Ascending aorta (tissue), 2 donors: ENCODE measurements at regions not wholly inside any gene's neighbourhood (a gene's known extent, or its start where the extent isn't known, plus 50 kb on each side); places are given as distances from the start of the nearest gene placed in this dataset.
A peak's percentile ranks its signal among the peaks of the same experiment; 100 is the strongest.

Experiments
- DNase-seq, 2 donors: peaks; one replicate each; pipeline ENCODE4 v3.0.0-alpha.2; 2019; ENCODE audit warnings: low spot score in 2 of 2
- H3K27ac ChIP-seq, 2 donors: fragments of 200-600 bp; sonication (generic); one replicate each; pipeline ENCODE4 v1.5.1; 2016 to 2017; ENCODE audit warnings: mild to moderate bottlenecking in 1 of 2
- H3K27me3 ChIP-seq: fragments of 200-600 bp; sonication (generic); one replicate; pipeline ENCODE4 v1.5.1; 2017
- H3K36me3 ChIP-seq, 2 donors: fragments of 200-600 bp; sonication (generic); one replicate each; pipeline ENCODE4 v1.5.1; 2016
- H3K4me1 ChIP-seq, 2 donors: fragments of 200-600 bp; sonication (generic); one replicate each; pipeline ENCODE4 v1.5.1; 2016 to 2017; ENCODE audit warnings: mild to moderate bottlenecking in 1 of 2
- H3K4me3 ChIP-seq, 2 donors: fragments of 200-600 bp; sonication (generic); one replicate each; pipeline ENCODE4 v1.5.1; 2016 to 2017; ENCODE audit warnings: mild to moderate bottlenecking in 1 of 2
- H3K9me3 ChIP-seq, 2 donors: fragments of 200-600 bp; sonication (generic); one replicate each; pipeline ENCODE4 v1.5.1; 2016
- CTCF ChIP-seq, 3 experiments: fragments of 200-600 bp in 2 of 3; fragments of 450-650 bp in 1 of 3; sonication (generic) in 2 of 3; IDR thresholded peaks; one replicate each; pipeline ENCODE4 v1.5.1; 2016 to 2019; ENCODE audit warnings: antibody characterized with exemption in 3 of 3, mild to moderate bottlenecking in 1 of 3, moderate library complexity in 1 of 3
- intact Hi-C: fragments of 100-400 bp; cut with DNase I; formaldehyde crosslinking; loops from one replicate; pipeline ENCODE4 v1.15.1; 2023

DNA sequence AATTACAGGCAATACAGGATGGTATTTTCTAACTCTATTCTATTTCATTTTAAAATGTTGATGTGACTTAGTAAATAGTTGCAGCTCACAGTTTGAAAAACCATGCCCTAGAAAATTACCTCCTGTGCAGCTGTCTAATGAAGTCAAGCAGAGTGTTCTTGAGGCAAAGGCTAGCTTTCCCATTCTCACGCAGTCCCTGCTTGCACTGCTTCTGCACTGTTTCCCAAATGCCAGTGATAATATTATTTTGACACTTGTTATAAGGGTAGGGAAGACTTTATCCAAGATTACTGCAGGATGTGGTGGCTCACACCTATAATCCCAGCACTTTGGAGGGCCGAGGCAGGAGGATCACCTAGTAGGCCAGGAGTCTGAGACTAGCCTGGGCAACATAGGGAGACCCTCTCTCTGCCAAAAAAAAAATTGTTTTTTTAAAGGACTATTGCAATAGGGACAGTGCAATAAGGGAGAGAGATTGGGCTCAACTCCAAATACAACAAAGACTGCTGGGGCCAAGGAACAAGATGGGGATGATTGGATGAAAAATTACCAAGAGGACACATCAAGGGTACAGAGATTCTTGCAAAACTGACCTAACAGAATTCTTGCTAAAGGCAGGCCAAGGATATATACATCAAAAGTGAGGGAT lies 196.1 kb downstream of the LY86 start:
- Histone ChIP-seq H3K27ac (no peak overlapping the region), H3K9me3 (no peaks in the 10 kb centered on the region), H3K4me3 (no peak overlapping the region), H3K4me1 (no peaks in the 10 kb centered on the region), H3K36me3 (no peaks in the 10 kb centered on the region), H3K27me3 (no peaks in the 10 kb centered on the region)
- no peak for DNase-seq
- intact Hi-C loops = no loop called here
- TF ChIP-seq CTCF (IDR thresholded peaks at IDR 0.05) = no peak

GRCh38 chr6:6785163-6785521 lies 196.6 kb downstream of the LY86 start:
- Histone ChIP-seq H3K27me3 (no peaks in the 10 kb centered on the region), H3K9me3 (no peaks in the 10 kb centered on the region), H3K36me3 (no peaks in the 10 kb centered on the region), H3K4me3 (no peak overlapping the region), H3K27ac (no peak overlapping the region), H3K4me1 (no peaks in the 10 kb centered on the region)
- intact Hi-C loops = no loop called here
- no peak for DNase-seq
- TF ChIP-seq CTCF (IDR thresholded peaks at IDR 0.05) = no peak

GRCh38 chr6:6788394-6789032 lies 200.0 kb downstream of the LY86 start:
- no peaks in the 10 kb centered on the region for H3K36me3 ChIP-seq
- intact Hi-C loops = no loop called here
- DNase-seq = no peak
- peak in 1 of 3 experiments; percentile 24 for TF ChIP-seq CTCF (IDR thresholded peaks at IDR 0.05)
- H3K27ac ChIP-seq = no peak overlapping the region
- H3K4me3 ChIP-seq = no peak overlapping the region
- no peaks in the 10 kb centered on the region for H3K27me3 ChIP-seq
- H3K4me1 ChIP-seq = no peaks in the 10 kb centered on the region
- no peaks in the 10 kb centered on the region for H3K9me3 ChIP-seq

- intact Hi-C loops = no loop called here
- no peak for TF ChIP-seq CTCF (IDR thresholded peaks at IDR 0.05)
These were observed 201.9 kb downstream of the LY86 start for GRCh38 chr6:6790393-6790792.

DNA sequence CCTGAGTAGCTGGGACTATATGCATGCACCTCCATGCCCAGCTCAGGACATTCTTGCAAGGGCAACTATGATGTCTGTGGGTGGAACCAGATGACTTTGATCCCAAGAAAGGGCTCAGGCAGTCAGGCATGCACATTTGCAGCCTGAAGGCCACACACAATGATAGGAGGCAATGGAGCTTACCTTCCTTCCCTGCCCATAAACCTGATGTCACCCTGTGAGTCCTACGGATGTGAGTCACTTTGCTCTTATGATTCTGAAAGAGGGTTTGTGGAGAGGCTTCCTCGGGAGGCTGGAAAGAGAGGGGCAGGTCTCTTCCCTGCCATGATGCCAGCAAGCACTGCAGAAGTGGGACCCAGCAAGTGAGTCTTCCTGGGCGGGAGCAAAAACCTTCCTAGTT lies 202.4 kb downstream of the LY86 start:
- intact Hi-C loops = no loop called here
- no peaks in the 10 kb centered on the region for H3K9me3 ChIP-seq
- no peak for TF ChIP-seq CTCF (IDR thresholded peaks at IDR 0.05)
- DNase-seq = no peak
- no peaks in the 10 kb centered on the region for H3K27me3 ChIP-seq
- no peaks in the 10 kb centered on the region for H3K4me1 ChIP-seq
- H3K4me3 ChIP-seq = no peak overlapping the region
- no peak overlapping the region for H3K27ac ChIP-seq
- no peaks in the 10 kb centered on the region for H3K36me3 ChIP-seq

More at GRCh38 chr6:6790393-6790792, 201.9 kb downstream of the LY86 start:
- no peaks in the 10 kb centered on the region for H3K27me3 ChIP-seq
- H3K27ac ChIP-seq = no peak overlapping the region
- DNase-seq = no peak
- no peaks in the 10 kb centered on the region for H3K9me3 ChIP-seq
- no peak overlapping the region for H3K4me3 ChIP-seq
- H3K4me1 ChIP-seq = no peaks in the 10 kb centered on the region
- H3K36me3 ChIP-seq = no peaks in the 10 kb centered on the region
